IMR-90 (cell line): ENCODE measurements at regions not wholly inside any gene's neighbourhood (a gene's known extent, or its start where the extent isn't known, plus 50 kb on each side); places are given as distances from the start of the nearest gene placed in this dataset.

ENCODE experiments used
- ATAC-seq: fragments of 200-7000 bp; cut with Tn5 transposase; 2 replicates; pipeline ENCODE4 v1.9.1; 2020; ENCODE audit warnings: low read depth, mild to moderate bottlenecking, moderate library complexity
- BruUV-seq: library from RNA; stranded (reverse); fragments of 400-500 nt; replicated peaks from 2 replicates; lab custom pipeline; 2021; lab: Mats Ljungman, UMichigan
- CTCF ChIA-PET: fragments of 300-600 bp; formaldehyde crosslinking; extraction: SDS; loops from one replicate; lab custom pipeline; 2021; ENCODE audit warnings: antibody characterized with exemption; lab: Yijun Ruan, JAX
- POLR2A ChIA-PET: fragments of 300-600 bp; sonication (Branson Sonifier 250); formaldehyde crosslinking; loops from one replicate; lab custom pipeline; 2022; ENCODE audit warnings: antibody characterized with exemption; ENCODE audit not compliant: unreplicated experiment; lab: Charles Lee
- DNase-seq: peaks from one replicate; pipeline ENCODE4 v3.0.0; 2013
- H2AFZ ChIP-seq: replicated peaks from 2 replicates; pipeline ENCODE3; 2013; ENCODE audit warnings: low read length, mild to moderate bottlenecking; ENCODE audit not compliant: poor library complexity
- H2AK5ac ChIP-seq: 2 replicates; pipeline ENCODE4 v1.6.1; 2013; ENCODE audit warnings: low read depth, low read length, inconsistent platforms
- H2AK9ac ChIP-seq: replicated peaks from 2 replicates; pipeline ENCODE3; 2013; ENCODE audit warnings: mild to moderate bottlenecking, low read depth, low read length, moderate library complexity; ENCODE audit not compliant: poor library complexity
- H2BK120ac ChIP-seq: 2 replicates; pipeline ENCODE4 v1.6.1; 2013; ENCODE audit warnings: low read depth, low read length, inconsistent platforms
- H2BK15ac ChIP-seq: 3 replicates; pipeline ENCODE4 v1.6.1; 2013; ENCODE audit warnings: low read depth, low read length, inconsistent platforms
- H2BK20ac ChIP-seq: 2 replicates; pipeline ENCODE4 v1.6.1; 2013; ENCODE audit warnings: low read depth, mild to moderate bottlenecking, inconsistent platforms, low read length, moderate library complexity
- H2BK5ac ChIP-seq: 2 replicates; pipeline ENCODE4 v1.6.1; 2013; ENCODE audit warnings: mild to moderate bottlenecking, low read depth, low read length, inconsistent platforms; ENCODE audit not compliant: poor library complexity, severe bottlenecking
- H3K14ac ChIP-seq: replicated peaks from 2 replicates; pipeline ENCODE4 v1.6.1; 2013; ENCODE audit warnings: low read depth, low read length, inconsistent platforms
- H3K18ac ChIP-seq: 2 replicates; pipeline ENCODE4 v1.6.1; 2013; ENCODE audit warnings: low read depth, low read length, control low read depth
- H3K23ac ChIP-seq: 2 replicates; pipeline ENCODE4 v1.6.1; 2013; ENCODE audit warnings: low read depth, low read length, inconsistent platforms
- H3K27ac ChIP-seq: 2 replicates; pipeline ENCODE4 v1.5.1; 2013; ENCODE audit warnings: mild to moderate bottlenecking, control low read depth, low read length; ENCODE audit not compliant: insufficient read depth
- H3K27me3 ChIP-seq: 2 replicates; pipeline ENCODE4 v1.6.1; 2013; ENCODE audit warnings: low read length; ENCODE audit not compliant: control insufficient read depth, insufficient read depth
- H3K36me3 ChIP-seq: 2 replicates; pipeline ENCODE4 v1.6.1; 2013; ENCODE audit warnings: low read length, mixed read lengths; ENCODE audit not compliant: control insufficient read depth, insufficient read depth
- H3K4ac ChIP-seq: 2 replicates; pipeline ENCODE4 v1.6.1; 2013; ENCODE audit warnings: low read depth, low read length, inconsistent platforms
- H3K4me1 ChIP-seq: 2 replicates; pipeline ENCODE4 v1.6.1; 2013; ENCODE audit warnings: low read length, mixed read lengths; ENCODE audit not compliant: control insufficient read depth, insufficient read depth
- H3K4me2 ChIP-seq: 2 replicates; pipeline ENCODE4 v1.6.1; 2013; ENCODE audit warnings: low read depth, mild to moderate bottlenecking, control low read depth, low read length, moderate library complexity
- H3K4me3 ChIP-seq: 2 replicates; pipeline ENCODE4 v1.5.1; 2013; ENCODE audit warnings: low read depth, mild to moderate bottlenecking, control low read depth, low read length, moderate library complexity; ENCODE audit not compliant: insufficient read depth
- H3K56ac ChIP-seq: 2 replicates; pipeline ENCODE4 v1.6.1; 2013; ENCODE audit warnings: low read length, inconsistent platforms; ENCODE audit not compliant: insufficient read depth; ENCODE audit errors: extremely low read depth
- H3K79me1 ChIP-seq, 2 experiments: 2 replicates each; pipeline ENCODE4 v1.6.1; 2013; ENCODE audit warnings: low read length in 2 of 2, inconsistent platforms in 1 of 2, low read depth in 1 of 2
- H3K9ac ChIP-seq: 2 replicates; pipeline ENCODE4 v1.6.1; 2013; ENCODE audit warnings: low read depth, low read length, control low read depth
- H3K9me1 ChIP-seq: 2 replicates; pipeline ENCODE4 v1.6.1; 2013; ENCODE audit warnings: low read length, inconsistent platforms; ENCODE audit not compliant: insufficient read depth
- H3K9me3 ChIP-seq: 2 replicates; pipeline ENCODE4 v1.6.1; 2013; ENCODE audit warnings: low read length; ENCODE audit not compliant: control insufficient read depth, insufficient read depth
- H4K20me1 ChIP-seq: 2 replicates; pipeline ENCODE4 v1.6.1; 2013; ENCODE audit warnings: low read length, inconsistent platforms; ENCODE audit not compliant: insufficient read depth
- H4K5ac ChIP-seq: 2 replicates; pipeline ENCODE4 v1.6.1; 2013; ENCODE audit warnings: mild to moderate bottlenecking, low read depth, low read length, control low read depth
- H4K8ac ChIP-seq, 2 experiments: 2 replicates each; pipeline ENCODE4 v1.6.1; 2013; ENCODE audit warnings: low read depth in 2 of 2, low read length in 2 of 2, control low read depth in 1 of 2, inconsistent platforms in 1 of 2
- H4K91ac ChIP-seq: 2 replicates; pipeline ENCODE4 v1.6.1; 2013; ENCODE audit warnings: low read depth, low read length, inconsistent platforms; ENCODE audit not compliant: insufficient read depth
- BHLHE40 ChIP-seq: fragments of 150-350 bp; IDR thresholded peaks from 2 replicates; pipeline ENCODE4 v1.6.1; 2016; ENCODE audit warnings: mild to moderate bottlenecking, low read depth, low read length
- NFE2L2 ChIP-seq: fragments of 150-350 bp; IDR thresholded peaks from 2 replicates; pipeline ENCODE4 v1.6.1; 2016; ENCODE audit warnings: low read depth, mild to moderate bottlenecking, low read length
- POLR2A ChIP-seq: IDR thresholded peaks from 2 replicates; pipeline ENCODE4 v1.6.1; 2012; ENCODE audit warnings: mild to moderate bottlenecking, low read depth, low read length
- SMC3 ChIP-seq: fragments of 150-350 bp; IDR thresholded peaks from 2 replicates; pipeline ENCODE4 v1.6.1; 2016; ENCODE audit warnings: low read depth, mild to moderate bottlenecking, antibody characterized with exemption, low read length, moderate library complexity
- WGBS, 2 experiments: methylation state at CpG; one replicate each; pipeline versions ENCODE4 v1.1.5 to v1.1.7; 2013; ENCODE audit warnings: missing lambda C conversion rate in 2 of 2; ENCODE audit not compliant: insufficient read length in 1 of 2; ENCODE audit errors: extremely low coverage in 2 of 2; 5-methylcytosine and 5-hydroxymethylcytosine counted together
- dilution Hi-C: fragments of 300-500 bp; cut with HindIII; formaldehyde crosslinking; loops from one replicate; pipeline ENCODE4 v1.14.3; 2018; ENCODE audit warnings: low sequenced_read_pairs; ENCODE audit not compliant: unreplicated experiment
- in situ Hi-C: fragments of 300-500 bp; cut with MboI; formaldehyde crosslinking; loops from 3 replicates; pipeline ENCODE4 v1.14.3; 2019; ENCODE audit warnings: low sequenced_read_pairs, inconsistent platforms, mixed read lengths
- intact Hi-C: fragments of 100-400 bp; cut with micrococcal nuclease; formaldehyde crosslinking; loops from 2 replicates; pipeline ENCODE4 v1.10.0; 2022
- TF ChIP-seq, protein P1 (sequence below): conservative IDR thresholded peaks from 2 replicates; pipeline ENCODE4 v1.5.1; 2012; ENCODE audit warnings: mild to moderate bottlenecking, low read depth, low read length, improper control_type of control experiment

DNA sequence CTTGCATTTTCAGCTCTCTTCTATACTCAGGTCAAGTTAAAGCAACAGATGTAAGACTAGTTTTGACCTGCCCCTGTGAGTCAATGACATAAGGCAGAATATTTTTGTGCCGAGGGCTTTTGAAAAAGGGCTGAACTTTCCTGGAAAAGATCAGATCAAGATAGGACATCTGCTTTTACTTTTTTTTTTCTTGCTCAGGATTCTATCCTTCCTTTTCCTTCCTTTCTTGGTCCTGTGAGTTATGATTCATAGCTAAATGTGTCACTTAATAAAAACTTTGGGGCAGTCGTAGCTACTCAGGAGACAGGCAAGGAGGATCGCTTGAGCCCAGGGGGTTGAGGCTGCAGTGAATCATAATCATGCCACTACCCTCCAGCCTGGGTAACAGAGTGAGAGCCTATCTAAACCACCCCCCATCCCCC, 84.3 kb upstream of the BRINP1 start:
- Histone ChIP-seq H4K20me1 (no peaks in the 10 kb centered on the region), H3K9ac (no peak overlapping the region), H3K27ac (no peak overlapping the region), H3K4me1 (no peaks in the 10 kb centered on the region), H3K4me3 (no peak overlapping the region), H2BK5ac (no peak overlapping the region), H3K9me1 (no peaks in the 10 kb centered on the region), H3K18ac (no peak overlapping the region), H4K8ac (no peak overlapping the region), H3K4me2 (no peak overlapping the region), H2BK15ac (no peak overlapping the region), H3K23ac (no peak overlapping the region), H3K27me3 (no peaks in the 10 kb centered on the region), H2BK120ac (no peak overlapping the region), H2AK9ac (no peak overlapping the region), H3K14ac (no peak overlapping the region), H3K56ac (no peak overlapping the region), H3K79me1 (no peaks in the 10 kb centered on the region), H4K91ac (no peak overlapping the region), H2BK20ac (no peak overlapping the region), H4K5ac (no peak overlapping the region), H3K36me3 (no peaks in the 10 kb centered on the region), H2AK5ac (no peak overlapping the region), H3K4ac (no peak overlapping the region), H3K9me3 (peaks cover 4% of the 10 kb centered on the region), H2AFZ (no peak overlapping the region)
- DNase-seq (no peak), ATAC-seq (no peak)
- TF ChIP-seq POLR2A: no peak
- TF ChIP-seq NFE2L2: no peak
- TF ChIP-seq, protein P1, sequence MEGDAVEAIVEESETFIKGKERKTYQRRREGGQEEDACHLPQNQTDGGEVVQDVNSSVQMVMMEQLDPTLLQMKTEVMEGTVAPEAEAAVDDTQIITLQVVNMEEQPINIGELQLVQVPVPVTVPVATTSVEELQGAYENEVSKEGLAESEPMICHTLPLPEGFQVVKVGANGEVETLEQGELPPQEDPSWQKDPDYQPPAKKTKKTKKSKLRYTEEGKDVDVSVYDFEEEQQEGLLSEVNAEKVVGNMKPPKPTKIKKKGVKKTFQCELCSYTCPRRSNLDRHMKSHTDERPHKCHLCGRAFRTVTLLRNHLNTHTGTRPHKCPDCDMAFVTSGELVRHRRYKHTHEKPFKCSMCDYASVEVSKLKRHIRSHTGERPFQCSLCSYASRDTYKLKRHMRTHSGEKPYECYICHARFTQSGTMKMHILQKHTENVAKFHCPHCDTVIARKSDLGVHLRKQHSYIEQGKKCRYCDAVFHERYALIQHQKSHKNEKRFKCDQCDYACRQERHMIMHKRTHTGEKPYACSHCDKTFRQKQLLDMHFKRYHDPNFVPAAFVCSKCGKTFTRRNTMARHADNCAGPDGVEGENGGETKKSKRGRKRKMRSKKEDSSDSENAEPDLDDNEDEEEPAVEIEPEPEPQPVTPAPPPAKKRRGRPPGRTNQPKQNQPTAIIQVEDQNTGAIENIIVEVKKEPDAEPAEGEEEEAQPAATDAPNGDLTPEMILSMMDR: no peak
- no peak for TF ChIP-seq BHLHE40
- TF ChIP-seq SMC3: no peak
- in situ Hi-C loops (no loop called here), dilution Hi-C loops (no loop called here), intact Hi-C loops (no loop called here)
- CTCF ChIA-PET: no interaction called here
- POLR2A ChIA-PET: no interaction called here
- no CpG with 5 or more reads among the region's 3 CpGs for WGBS, 2 experiments
- no TSS peak for BruUV-seq
